Body of pancreas (tissue), 4 donors: ENCODE measurements at regions not wholly inside any gene's neighbourhood (a gene's known extent, or its start where the extent isn't known, plus 50 kb on each side); places are given as distances from the start of the nearest gene placed in this dataset.

ENCODE experiments used
- POLR2A ChIP-seq, 3 donors: fragments of 450-650 bp; IDR thresholded peaks; one replicate each; pipeline ENCODE4 v1.6.1; 2016; ENCODE audit warnings: antibody characterized with exemption in 3 of 3, mild to moderate bottlenecking in 2 of 3
- TF ChIP-seq, protein P1 (sequence below), 7 experiments: fragments of 450-650 bp in 4 of 7; fragments of 200-600 bp in 3 of 7; sonication (generic) in 3 of 7; IDR thresholded peaks; one replicate each; pipeline ENCODE4 v1.5.1; 2016 to 2019; ENCODE audit warnings: antibody characterized with exemption in 7 of 7

DNA sequence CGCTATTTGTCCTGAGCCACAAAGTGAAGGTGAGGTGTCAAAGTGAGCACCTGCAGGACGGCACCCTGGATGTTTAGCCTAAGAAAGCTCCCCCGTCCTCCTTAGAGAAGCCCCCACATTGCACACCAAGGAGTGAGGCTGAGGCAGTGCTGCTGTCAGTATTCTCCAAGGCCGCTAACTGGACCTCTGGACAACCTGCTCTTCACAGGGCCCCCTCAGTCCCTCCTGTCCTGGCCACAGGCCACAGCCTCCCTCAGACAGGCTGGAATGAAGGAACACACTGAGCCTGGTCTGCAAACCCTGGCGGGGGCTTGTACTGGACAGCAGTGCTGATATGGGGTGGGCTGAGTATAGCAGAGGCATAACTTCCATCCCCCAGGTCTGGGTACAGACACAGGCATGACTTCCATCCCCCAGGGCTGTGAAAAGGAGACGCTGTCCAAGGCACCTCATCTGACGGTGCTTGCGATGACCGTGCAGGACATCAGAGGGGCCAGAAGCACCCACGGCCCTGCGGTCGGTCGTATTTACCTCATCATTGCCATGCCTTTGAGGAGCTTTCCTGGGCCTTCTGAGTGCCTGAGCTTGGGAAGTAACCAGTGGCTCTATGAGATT, 82.4 kb upstream of the DIO3 start:
- no peak for TF ChIP-seq POLR2A (IDR thresholded peaks at IDR 0.05)
- TF ChIP-seq, protein P1, sequence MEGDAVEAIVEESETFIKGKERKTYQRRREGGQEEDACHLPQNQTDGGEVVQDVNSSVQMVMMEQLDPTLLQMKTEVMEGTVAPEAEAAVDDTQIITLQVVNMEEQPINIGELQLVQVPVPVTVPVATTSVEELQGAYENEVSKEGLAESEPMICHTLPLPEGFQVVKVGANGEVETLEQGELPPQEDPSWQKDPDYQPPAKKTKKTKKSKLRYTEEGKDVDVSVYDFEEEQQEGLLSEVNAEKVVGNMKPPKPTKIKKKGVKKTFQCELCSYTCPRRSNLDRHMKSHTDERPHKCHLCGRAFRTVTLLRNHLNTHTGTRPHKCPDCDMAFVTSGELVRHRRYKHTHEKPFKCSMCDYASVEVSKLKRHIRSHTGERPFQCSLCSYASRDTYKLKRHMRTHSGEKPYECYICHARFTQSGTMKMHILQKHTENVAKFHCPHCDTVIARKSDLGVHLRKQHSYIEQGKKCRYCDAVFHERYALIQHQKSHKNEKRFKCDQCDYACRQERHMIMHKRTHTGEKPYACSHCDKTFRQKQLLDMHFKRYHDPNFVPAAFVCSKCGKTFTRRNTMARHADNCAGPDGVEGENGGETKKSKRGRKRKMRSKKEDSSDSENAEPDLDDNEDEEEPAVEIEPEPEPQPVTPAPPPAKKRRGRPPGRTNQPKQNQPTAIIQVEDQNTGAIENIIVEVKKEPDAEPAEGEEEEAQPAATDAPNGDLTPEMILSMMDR (IDR thresholded peaks at IDR 0.05), result no peak
